GM23248 (cell line): ENCODE measurements at regions not wholly inside any gene's neighbourhood (a gene's known extent, or its start where the extent isn't known, plus 50 kb on each side); places are given as distances from the start of the nearest gene placed in this dataset.

ENCODE experiments used
- DNase-seq: peaks from one replicate; pipeline ENCODE4 v3.0.0-alpha.2; 2015
- H2AFZ ChIP-seq: fragments of 200-600 bp; sonication (generic); 2 replicates; pipeline ENCODE4 v1.6.1; 2016; ENCODE audit warnings: antibody characterized with exemption
- H3F3A ChIP-seq: fragments of 200-600 bp; sonication (generic); 2 replicates; pipeline ENCODE4 v1.6.1; 2016; ENCODE audit warnings: mild to moderate bottlenecking, antibody characterized with exemption, mixed run types; ENCODE audit not compliant: insufficient read depth
- H3K27ac ChIP-seq: fragments of 200-600 bp; sonication (generic); 2 replicates; pipeline ENCODE4 v1.5.1; 2016; ENCODE audit warnings: mild to moderate bottlenecking
- H3K27me3 ChIP-seq: fragments of 200-600 bp; sonication (generic); replicated peaks from 2 replicates; pipeline ENCODE4 v1.6.1; 2016; ENCODE audit warnings: mild to moderate bottlenecking; ENCODE audit not compliant: insufficient read depth
- H3K36me3 ChIP-seq: fragments of 200-600 bp; sonication (generic); 2 replicates; pipeline ENCODE4 v1.6.1; 2016; ENCODE audit warnings: low read depth, mild to moderate bottlenecking
- H3K4me1 ChIP-seq: fragments of 200-600 bp; sonication (generic); 2 replicates; pipeline ENCODE4 v1.6.1; 2016; ENCODE audit warnings: mild to moderate bottlenecking; ENCODE audit not compliant: insufficient read depth
- H3K4me2 ChIP-seq: fragments of 200-600 bp; sonication (generic); one replicate; pipeline ENCODE4 v1.6.1; 2016; ENCODE audit warnings: mild to moderate bottlenecking; ENCODE audit not compliant: unreplicated experiment
- H3K4me3 ChIP-seq: fragments of 200-600 bp; sonication (generic); 2 replicates; pipeline ENCODE4 v1.5.1; 2016; ENCODE audit warnings: mild to moderate bottlenecking
- H3K79me2 ChIP-seq: fragments of 200-600 bp; sonication (generic); 2 replicates; pipeline ENCODE4 v1.6.1; 2016; ENCODE audit warnings: mild to moderate bottlenecking; ENCODE audit not compliant: insufficient read depth
- H3K9ac ChIP-seq: fragments of 200-600 bp; sonication (generic); 2 replicates; pipeline ENCODE4 v1.6.1; 2016; ENCODE audit warnings: mild to moderate bottlenecking
- H3K9me2 ChIP-seq: fragments of 200-600 bp; sonication (generic); 2 replicates; pipeline ENCODE4 v1.6.1; 2016; ENCODE audit warnings: mixed run types, mild to moderate bottlenecking, moderate library complexity; ENCODE audit not compliant: insufficient read depth
- H3K9me3 ChIP-seq: fragments of 200-600 bp; sonication (generic); one replicate; pipeline ENCODE4 v1.6.1; 2017; ENCODE audit warnings: low read depth
- H4K20me1 ChIP-seq: fragments of 200-600 bp; sonication (generic); 2 replicates; pipeline ENCODE4 v1.6.0; 2016; ENCODE audit not compliant: insufficient read depth
- EZH2 ChIP-seq: fragments of 200-600 bp; sonication (generic); IDR thresholded peaks from 2 replicates; pipeline ENCODE4 v1.6.1; 2018; ENCODE audit warnings: antibody characterized with exemption, mild to moderate bottlenecking; ENCODE audit not compliant: insufficient read depth, poor library complexity, severe bottlenecking
- EZH2phosphoT487 ChIP-seq: fragments of 200-600 bp; sonication (generic); IDR thresholded peaks from 2 replicates; pipeline ENCODE4 v1.6.1; 2018; ENCODE audit warnings: antibody characterized with exemption, moderate library complexity, mild to moderate bottlenecking, low read depth; ENCODE audit not compliant: insufficient read depth
- WGBS, 2 experiments: methylation state at CpG; one replicate each; pipeline ENCODE4 v1.1.6; 2015 to 2017; ENCODE audit warnings: low lambda C conversion rate in 2 of 2, low coverage in 1 of 2; ENCODE audit errors: missing lambda C conversion rate in 2 of 2; 5-methylcytosine and 5-hydroxymethylcytosine counted together
- in situ Hi-C: fragments of 300-500 bp; cut with MboI; formaldehyde crosslinking; loops from 2 replicates; pipeline ENCODE4 v1.15.0; 2020

- WGBS, 2 experiments, result 31 to 44% methylated on average over 5 of the region's 5 CpGs
- Histone ChIP-seq H4K20me1 (no peaks in the 10 kb centered on the region), H3K4me3 (no peak overlapping the region), H3K9me2 (no peaks in the 10 kb centered on the region), H3K4me2 (no peak overlapping the region), H3K9ac (no peak overlapping the region), H3K27ac (no peak overlapping the region), H3K79me2 (no peaks in the 10 kb centered on the region), H3F3A (no peaks in the 10 kb centered on the region), H3K4me1 (no peaks in the 10 kb centered on the region), H3K36me3 (no peaks in the 10 kb centered on the region), H3K9me3 (no peaks in the 10 kb centered on the region), H3K27me3 (peaks cover 24% of the 10 kb centered on the region), H2AFZ (no peak overlapping the region)
- in situ Hi-C loops, result loop anchor here (25.0 kb wide), 1 partner anchor 1615 kb away; no protein-coding TSS in a partner anchor
- no peak for TF ChIP-seq EZH2phosphoT487
- no peak for TF ChIP-seq EZH2
- DNase-seq, result no peak
These were observed 77.4 kb upstream of the KLHL25 start for GRCh38 chr15:85872125-85872524.

DNA sequence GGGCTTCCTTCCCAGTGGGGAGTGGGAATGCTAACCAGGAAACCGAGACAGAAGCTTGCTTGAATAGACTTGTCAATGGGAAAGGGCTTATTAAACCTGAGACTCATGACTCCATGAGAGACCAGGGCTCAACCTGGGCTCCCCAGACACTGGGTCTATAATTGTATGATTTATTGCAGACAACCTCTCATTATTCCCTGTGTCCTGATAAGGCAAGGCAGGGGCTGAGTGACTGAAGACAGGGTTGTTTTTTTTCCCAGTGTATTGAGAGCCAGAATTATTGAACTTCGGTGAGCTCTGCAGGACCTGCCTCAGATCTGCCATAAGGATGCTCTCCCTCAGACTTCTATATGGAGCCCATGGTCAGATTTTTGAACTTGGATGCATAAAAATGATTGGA is 79.5 kb upstream of the KLHL25 start:
- no peaks in the 10 kb centered on the region for H4K20me1 ChIP-seq
- H3K4me3 ChIP-seq, result no peak overlapping the region
- no peak for TF ChIP-seq EZH2
- no peak for TF ChIP-seq EZH2phosphoT487
- H2AFZ ChIP-seq, result no peak overlapping the region
- no peak for DNase-seq
- no peaks in the 10 kb centered on the region for H3K4me1 ChIP-seq
- 66 to 74% methylated on average over 2 of the region's 2 CpGs for WGBS, 2 experiments
- no peaks in the 10 kb centered on the region for H3K9me3 ChIP-seq
- H3K36me3 ChIP-seq, result no peaks in the 10 kb centered on the region
- H3F3A ChIP-seq, result no peaks in the 10 kb centered on the region
- H3K79me2 ChIP-seq, result no peaks in the 10 kb centered on the region
- in situ Hi-C loops, result loop anchor here (25.0 kb wide), 1 partner anchor 1613 kb away; no protein-coding TSS in a partner anchor
- no peak overlapping the region for H3K9ac ChIP-seq
- peaks cover 20% of the 10 kb centered on the region for H3K27me3 ChIP-seq
- no peaks in the 10 kb centered on the region for H3K9me2 ChIP-seq
- no peak overlapping the region for H3K4me2 ChIP-seq
- no peak overlapping the region for H3K27ac ChIP-seq

DNA sequence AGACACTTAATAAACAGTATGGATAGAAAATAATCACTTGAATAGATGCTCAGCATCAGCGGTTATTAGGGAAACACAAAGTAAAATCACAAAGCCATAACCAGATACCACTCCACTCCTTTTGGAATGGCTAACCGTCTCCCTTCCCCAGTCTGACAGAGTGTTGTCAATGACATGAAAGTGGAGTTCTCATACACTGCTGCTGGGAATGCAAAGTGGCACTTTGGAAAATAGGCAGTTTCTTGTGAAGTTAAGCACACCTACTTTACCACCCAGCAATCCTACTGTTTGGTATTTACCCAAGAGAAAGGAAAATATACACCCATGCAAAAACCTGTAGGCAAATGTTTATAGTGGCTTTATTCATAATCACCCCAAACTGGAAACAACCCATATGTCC is 81.0 kb upstream of the KLHL25 start:
- no peaks in the 10 kb centered on the region for H4K20me1 ChIP-seq
- no peaks in the 10 kb centered on the region for H3K79me2 ChIP-seq
- H2AFZ ChIP-seq, result no peak overlapping the region
- no peaks in the 10 kb centered on the region for H3K9me3 ChIP-seq
- 35 to 46% methylated on average over 2 of the region's 2 CpGs for WGBS, 2 experiments
- H3K36me3 ChIP-seq, result no peaks in the 10 kb centered on the region
- H3F3A ChIP-seq, result no peaks in the 10 kb centered on the region
- peaks cover 11% of the 10 kb centered on the region for H3K27me3 ChIP-seq
- H3K9me2 ChIP-seq, result no peaks in the 10 kb centered on the region
- no peak overlapping the region for H3K4me3 ChIP-seq
- TF ChIP-seq EZH2 (no peak), EZH2phosphoT487 (no peak)
- H3K4me1 ChIP-seq, result no peaks in the 10 kb centered on the region
- H3K4me2 ChIP-seq, result no peak overlapping the region
- no peak overlapping the region for H3K9ac ChIP-seq
- DNase-seq, result no peak
- H3K27ac ChIP-seq, result no peak overlapping the region
- in situ Hi-C loops, result no loop called here

DNA sequence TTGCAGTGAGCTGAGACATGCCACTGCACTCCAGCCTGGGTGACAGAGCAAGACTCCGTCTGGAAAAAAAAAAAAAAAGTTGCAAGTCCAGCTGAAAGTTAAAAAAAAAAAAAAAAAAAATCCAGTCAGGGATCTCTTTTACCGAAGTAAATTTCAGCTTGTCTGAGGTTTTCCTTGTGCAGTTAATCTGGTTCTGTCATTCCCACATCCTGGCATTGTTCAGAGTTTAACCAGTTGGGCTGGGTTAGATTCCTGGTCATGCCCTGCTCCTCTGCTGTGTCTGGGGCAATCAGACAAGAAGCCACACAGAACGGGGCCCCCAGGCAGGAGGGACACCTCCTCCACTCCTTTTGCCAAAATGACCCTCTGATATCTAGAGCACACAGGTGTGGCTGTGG is 84.1 kb upstream of the KLHL25 start:
- Histone ChIP-seq H3K27me3 (peaks cover 7% of the 10 kb centered on the region; the same call in 1 of the 2 replicates), H3K4me3 (no peak overlapping the region), H3K9me2 (no peaks in the 10 kb centered on the region), H3K4me1 (no peaks in the 10 kb centered on the region), H3K79me2 (no peaks in the 10 kb centered on the region), H3K9ac (no peak overlapping the region), H3K27ac (no peak overlapping the region), H3K9me3 (no peaks in the 10 kb centered on the region), H3K4me2 (no peak overlapping the region), H3F3A (no peaks in the 10 kb centered on the region), H4K20me1 (no peaks in the 10 kb centered on the region), H2AFZ (no peak overlapping the region), H3K36me3 (no peaks in the 10 kb centered on the region)
- WGBS, 2 experiments, result 12 to 16% methylated on average over 3 of the region's 3 CpGs
- TF ChIP-seq EZH2 (no peak), EZH2phosphoT487 (no peak)
- in situ Hi-C loops, result no loop called here
- no peak for DNase-seq
